Panc1 (cell line): ENCODE measurements at regions not wholly inside any gene's neighbourhood (a gene's known extent, or its start where the extent isn't known, plus 50 kb on each side); places are given as distances from the start of the nearest gene placed in this dataset.

Experiments used
- ATAC-seq: fragments of 200-7000 bp; cut with Tn5 transposase; 2 replicates; pipeline ENCODE4 v1.9.1; 2020; ENCODE audit warnings: mild to moderate bottlenecking, moderate library complexity
- BruUV-seq: library from RNA; stranded (reverse); fragments of 400-500 nt; replicated peaks from 2 replicates; lab custom pipeline; 2021; lab: Mats Ljungman, UMichigan
- CTCF ChIA-PET: fragments of 300-600 bp; sonication (Branson Sonifier 250); formaldehyde crosslinking; loops from one replicate; lab custom pipeline; 2022; ENCODE audit warnings: antibody characterized with exemption; lab: Charles Lee
- POLR2A ChIA-PET: fragments of 300-600 bp; sonication (Branson Sonifier 250); formaldehyde crosslinking; loops from one replicate; lab custom pipeline; 2022; ENCODE audit warnings: antibody characterized with exemption; lab: Charles Lee
- DNase-seq: peaks from one replicate; pipeline ENCODE4 v3.0.0-alpha.2; 2010; ENCODE audit warnings: low read depth, low spot score
- H3K27ac ChIP-seq: 2 replicates; pipeline ENCODE4 v1.5.1; 2011; ENCODE audit warnings: mild to moderate bottlenecking, low read length, inconsistent platforms
- H3K27me3 ChIP-seq: fragments of 200-500 bp; sonication (Bioruptor generic); 2 replicates; pipeline ENCODE4 v1.6.0; 2014; ENCODE audit warnings: low read length, inconsistent platforms; ENCODE audit not compliant: control insufficient read depth, insufficient read depth
- H3K36me3 ChIP-seq: fragments of 200-500 bp; sonication (Bioruptor generic); 2 replicates; pipeline ENCODE4 v1.5.1; 2014; ENCODE audit warnings: inconsistent platforms, mild to moderate bottlenecking, low read length, moderate library complexity; ENCODE audit not compliant: control insufficient read depth, insufficient read depth
- H3K4me1 ChIP-seq: 2 replicates; pipeline ENCODE4 v1.5.1; 2011; ENCODE audit warnings: inconsistent platforms, mild to moderate bottlenecking, low read length, moderate library complexity; ENCODE audit not compliant: control insufficient read depth, insufficient read depth
- H3K4me3 ChIP-seq, 2 experiments: 2 replicates each; pipeline ENCODE4 v1.5.1; 2011 to 2012; ENCODE audit warnings: low read depth in 2 of 2, low read length in 2 of 2, mild to moderate bottlenecking in 2 of 2, inconsistent platforms in 1 of 2, moderate library complexity in 1 of 2
- H3K9me3 ChIP-seq: fragments of 200-500 bp; sonication (Bioruptor generic); 2 replicates; pipeline ENCODE4 v1.5.1; 2014; ENCODE audit warnings: low read depth, mild to moderate bottlenecking, inconsistent platforms, low read length, moderate library complexity; ENCODE audit not compliant: control insufficient read depth, insufficient read depth
- CTCF ChIP-seq: fragments of 450-650 bp; IDR thresholded peaks from 2 replicates; pipeline ENCODE4 v1.5.1; 2017; ENCODE audit warnings: mild to moderate bottlenecking
- POLR2AphosphoS5 ChIP-seq: IDR thresholded peaks from 2 replicates; pipeline ENCODE4 v1.6.1; 2012; ENCODE audit warnings: mild to moderate bottlenecking, low read depth, low read length, moderate library complexity
- REST ChIP-seq, 2 experiments: IDR thresholded peaks; 2 replicates each; pipeline ENCODE4 v1.6.1; 2011 to 2012; ENCODE audit warnings: low read depth in 2 of 2, control low read depth in 1 of 2, low read length in 1 of 2, mild to moderate bottlenecking in 1 of 2, moderate library complexity in 1 of 2; ENCODE audit not compliant: insufficient read depth in 1 of 2
- SIN3A ChIP-seq: IDR thresholded peaks from 2 replicates; pipeline ENCODE4 v1.6.1; 2012; ENCODE audit warnings: low read depth, mild to moderate bottlenecking, low read length, moderate library complexity, borderline replicate concordance; ENCODE audit not compliant: insufficient read depth
- TCF7L2 ChIP-seq: IDR thresholded peaks from 2 replicates; pipeline ENCODE4 v1.6.1; 2011; ENCODE audit warnings: mild to moderate bottlenecking, low read depth, low read length, inconsistent platforms
- in situ Hi-C: cut with HindIII; loops from 2 replicates; pipeline ENCODE4 v1.10.0; 2016; ENCODE audit warnings: low sequenced_read_pairs, low pct_unique_long_range_greater_than_20kb
- intact Hi-C: fragments of 100-400 bp; cut with micrococcal nuclease; formaldehyde crosslinking; loops from one replicate; pipeline ENCODE4 v1.10.0; 2022; ENCODE audit not compliant: unreplicated experiment

GRCh38 chr7:46982928-46983327 lies 599.0 kb downstream of the TNS3 start:
- H3K27ac ChIP-seq = no peak overlapping the region
- intact Hi-C loops (no loop called here), in situ Hi-C loops (no loop called here)
- no TSS peak for BruUV-seq
- H3K4me1 ChIP-seq = no peaks in the 10 kb centered on the region
- ChIA-PET POLR2A (no interaction called here), CTCF (no interaction called here)
- no peak overlapping the region for H3K4me3 ChIP-seq
- H3K27me3 ChIP-seq = no peaks in the 10 kb centered on the region
- no peaks in the 10 kb centered on the region for H3K36me3 ChIP-seq
- TF ChIP-seq POLR2AphosphoS5 (no peak), TCF7L2 (no peak), SIN3A (no peak), CTCF (no peak), REST (IDR thresholded peaks at IDR 0.05; ENCODE audit: insufficient read depth in 1 of 2, low read depth in 2 of 2, low read length in 1 of 2) (no peak)
- ATAC-seq = no peak
- H3K9me3 ChIP-seq = no peaks in the 10 kb centered on the region
- DNase-seq = no peak

DNA sequence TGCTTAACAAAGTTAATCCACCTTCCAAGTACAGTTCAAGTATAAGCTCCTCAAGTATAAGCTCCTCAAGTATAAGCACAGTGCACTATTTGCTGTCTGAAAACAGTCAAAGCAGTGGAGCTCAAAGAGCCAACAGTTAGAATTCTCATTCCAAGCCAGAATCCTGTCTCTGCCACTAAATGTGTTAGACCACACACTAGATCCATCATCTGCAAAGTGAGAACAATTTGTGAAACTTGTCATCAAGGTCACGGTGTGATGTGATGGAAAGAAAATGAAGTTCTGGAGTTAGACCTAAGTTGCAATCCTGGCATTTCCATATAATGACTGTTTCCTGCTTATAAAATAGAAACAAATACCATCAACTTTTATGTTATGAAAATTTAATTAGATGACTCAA lies 602.5 kb downstream of the TNS3 start:
- DNase-seq = no peak
- CTCF ChIA-PET = no interaction called here
- Histone ChIP-seq H3K36me3 (no peaks in the 10 kb centered on the region), H3K9me3 (no peaks in the 10 kb centered on the region), H3K27me3 (no peaks in the 10 kb centered on the region), H3K4me3 (no peak overlapping the region), H3K4me1 (no peaks in the 10 kb centered on the region), H3K27ac (no peak overlapping the region)
- BruUV-seq = no TSS peak
- no peak for ATAC-seq
- intact Hi-C loops = no loop called here
- TF ChIP-seq SIN3A (no peak), REST (IDR thresholded peaks at IDR 0.05; ENCODE audit: insufficient read depth in 1 of 2, low read depth in 2 of 2, low read length in 1 of 2) (no peak), CTCF (no peak), TCF7L2 (no peak), POLR2AphosphoS5 (no peak)
- POLR2A ChIA-PET = no interaction called here
- in situ Hi-C loops = no loop called here
